DMS53 (cell line): ENCODE measurements at regions not wholly inside any gene's neighbourhood (a gene's known extent, or its start where the extent isn't known, plus 50 kb on each side); places are given as distances from the start of the nearest gene placed in this dataset.
A peak's percentile ranks its signal among the peaks of the same experiment; 100 is the strongest.

Experiments
- DNase-seq: peaks from one replicate; lab custom pipeline; 2025; lab: John Stamatoyannopoulos, UW

- DNase-seq, result no peak
These were observed 50.7 kb upstream of the TNFRSF21 start for GRCh38 chr6:47360388-47360787.

- DNase-seq, result peak; percentile 84
These were observed 53.3 kb upstream of the TNFRSF21 start for GRCh38 chr6:47362857-47363461.

- DNase-seq, result no peak
These were observed 54.0 kb upstream of the TNFRSF21 start for GRCh38 chr6:47363736-47364135.

GRCh38 chr6:47366335-47366890 is 56.7 kb upstream of the TNFRSF21 start:
- DNase-seq, result peak; percentile 26

GRCh38 chr6:47371139-47371869 is 61.6 kb upstream of the TNFRSF21 start:
- DNase-seq, result no peak

GRCh38 chr6:47371870-47372255 is 62.2 kb upstream of the TNFRSF21 start:
- DNase-seq, result no peak

- no peak for DNase-seq
These were observed 62.6 kb upstream of the TNFRSF21 start for GRCh38 chr6:47372318-47372717.

GRCh38 chr6:47375426-47375825 is 65.7 kb upstream of the TNFRSF21 start:
- DNase-seq, result no peak

- DNase-seq, result no peak
These were observed 67.2 kb upstream of the TNFRSF21 start for GRCh38 chr6:47376930-47377329.

- no peak for DNase-seq
These were observed 68.3 kb upstream of the TNFRSF21 start for GRCh38 chr6:47377971-47378370.

GRCh38 chr6:47379328-47379727 is 69.6 kb upstream of the TNFRSF21 start:
- no peak for DNase-seq

GRCh38 chr6:47380251-47380650 is 70.5 kb upstream of the TNFRSF21 start:
- no peak for DNase-seq

GRCh38 chr6:47381036-47381435 is 71.3 kb upstream of the TNFRSF21 start:
- no peak for DNase-seq

GRCh38 chr6:47383360-47383759 is 73.7 kb upstream of the TNFRSF21 start:
- no peak for DNase-seq

GRCh38 chr6:47391675-47392074 is 82.0 kb upstream of the TNFRSF21 start:
- no peak for DNase-seq

GRCh38 chr6:47392251-47392650 is 82.5 kb upstream of the TNFRSF21 start:
- no peak for DNase-seq

- DNase-seq, result no peak
These were observed 81.1 kb upstream of the CD2AP start for GRCh38 chr6:47396401-47397069.

- DNase-seq, result no peak
These were observed 77.0 kb upstream of the CD2AP start for GRCh38 chr6:47400581-47400980.

- peak; percentile 34 for DNase-seq
These were observed 75.5 kb upstream of the CD2AP start for GRCh38 chr6:47402081-47402480.

- DNase-seq, result no peak
These were observed 74.5 kb upstream of the CD2AP start for GRCh38 chr6:47403056-47403455.

GRCh38 chr6:47403801-47404200 is 73.8 kb upstream of the CD2AP start:
- DNase-seq, result no peak

GRCh38 chr6:47404435-47404834 is 73.2 kb upstream of the CD2AP start:
- DNase-seq, result no peak

- peak; percentile 63 for DNase-seq
These were observed 72.3 kb upstream of the CD2AP start for GRCh38 chr6:47405273-47405672.
